Endothelial cell of umbilical vein (primary cell): ENCODE measurements at regions not wholly inside any gene's neighbourhood (a gene's known extent, or its start where the extent isn't known, plus 50 kb on each side); places are given as distances from the start of the nearest gene placed in this dataset.

Source experiments
- EZH2 ChIP-seq: IDR thresholded peaks from 2 replicates; pipeline ENCODE4 v1.6.1; 2012; ENCODE audit warnings: borderline replicate concordance, low read depth, mild to moderate bottlenecking, moderate library complexity, low read length, inconsistent platforms; ENCODE audit not compliant: severe bottlenecking
- GATA2 ChIP-seq: IDR thresholded peaks from 2 replicates; pipeline ENCODE4 v1.7.0; 2011; ENCODE audit warnings: low read depth, mild to moderate bottlenecking, moderate library complexity, mixed read lengths, low read length; ENCODE audit not compliant: insufficient read length, insufficient read depth
- MYC ChIP-seq: IDR thresholded peaks from one replicate; pipeline ENCODE4 v1.6.1; 2011; ENCODE audit warnings: mild to moderate bottlenecking, low read depth, low read length
- POLR2A ChIP-seq: IDR thresholded peaks from 2 replicates; pipeline ENCODE4 v1.6.1; 2012; ENCODE audit warnings: low read depth, mild to moderate bottlenecking, control low read depth, low read length
- POLR2AphosphoS5 ChIP-seq: IDR thresholded peaks from 2 replicates; pipeline ENCODE4 v1.6.1; 2012; ENCODE audit warnings: low read depth, mild to moderate bottlenecking, control low read depth, low read length, moderate library complexity; ENCODE audit not compliant: insufficient read depth
- TF ChIP-seq, protein P1 (sequence below), 2 donors: IDR thresholded peaks; 1 replicate in 1 of 2; 2 replicates in 1 of 2; pipeline ENCODE4 v1.5.1; 2011; ENCODE audit warnings: low read length in 2 of 2, mild to moderate bottlenecking in 2 of 2, moderate library complexity in 2 of 2, control low read depth in 1 of 2, inconsistent platforms in 1 of 2, low read depth in 1 of 2; ENCODE audit not compliant: insufficient read depth in 1 of 2; ENCODE audit errors: extremely low read depth in 1 of 2
- TF ChIP-seq, protein P2 (sequence below): IDR thresholded peaks from 2 replicates; pipeline ENCODE4 v1.6.1; 2011; ENCODE audit not compliant: insufficient read depth, insufficient read length

DNA sequence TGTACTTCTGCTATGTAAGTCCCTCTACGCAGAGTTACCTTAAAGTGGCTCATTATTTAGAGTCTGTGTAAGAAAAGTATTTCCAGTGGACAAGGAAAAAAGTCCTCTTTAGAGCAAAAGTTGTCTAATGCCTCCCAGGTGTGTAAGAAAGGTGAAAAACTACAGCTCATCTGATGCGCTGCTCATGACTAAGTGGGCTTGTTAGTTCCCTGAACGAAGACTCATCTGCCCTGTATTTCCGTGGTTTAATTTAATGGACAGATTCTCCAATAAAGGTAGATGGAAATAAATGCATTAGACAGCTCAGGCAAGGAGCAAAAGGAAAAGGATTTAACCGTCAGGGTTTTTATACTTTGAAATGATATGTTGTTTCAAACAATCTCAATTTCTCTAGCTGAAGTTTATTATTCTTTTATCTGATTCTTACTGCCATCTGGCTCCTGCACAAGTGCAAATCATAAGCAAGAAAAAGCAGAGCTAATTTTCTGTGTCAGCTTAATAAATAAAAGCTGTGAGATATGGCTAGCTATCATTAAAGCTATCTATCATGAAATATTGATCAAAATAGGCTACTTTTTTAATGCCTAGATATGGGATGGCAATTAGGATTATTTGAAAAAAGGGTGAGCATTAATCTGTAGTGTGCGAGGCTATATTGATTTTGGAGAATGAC lies 73.7 kb upstream of the PCDH9 start:
- TF ChIP-seq, protein P1, sequence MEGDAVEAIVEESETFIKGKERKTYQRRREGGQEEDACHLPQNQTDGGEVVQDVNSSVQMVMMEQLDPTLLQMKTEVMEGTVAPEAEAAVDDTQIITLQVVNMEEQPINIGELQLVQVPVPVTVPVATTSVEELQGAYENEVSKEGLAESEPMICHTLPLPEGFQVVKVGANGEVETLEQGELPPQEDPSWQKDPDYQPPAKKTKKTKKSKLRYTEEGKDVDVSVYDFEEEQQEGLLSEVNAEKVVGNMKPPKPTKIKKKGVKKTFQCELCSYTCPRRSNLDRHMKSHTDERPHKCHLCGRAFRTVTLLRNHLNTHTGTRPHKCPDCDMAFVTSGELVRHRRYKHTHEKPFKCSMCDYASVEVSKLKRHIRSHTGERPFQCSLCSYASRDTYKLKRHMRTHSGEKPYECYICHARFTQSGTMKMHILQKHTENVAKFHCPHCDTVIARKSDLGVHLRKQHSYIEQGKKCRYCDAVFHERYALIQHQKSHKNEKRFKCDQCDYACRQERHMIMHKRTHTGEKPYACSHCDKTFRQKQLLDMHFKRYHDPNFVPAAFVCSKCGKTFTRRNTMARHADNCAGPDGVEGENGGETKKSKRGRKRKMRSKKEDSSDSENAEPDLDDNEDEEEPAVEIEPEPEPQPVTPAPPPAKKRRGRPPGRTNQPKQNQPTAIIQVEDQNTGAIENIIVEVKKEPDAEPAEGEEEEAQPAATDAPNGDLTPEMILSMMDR (IDR thresholded peaks at IDR 0.05; ENCODE audit: extremely low read depth in 1 of 2, insufficient read depth in 1 of 2, low read depth in 1 of 2, low read length in 2 of 2): no peak
- TF ChIP-seq POLR2A (no peak), MYC (no peak), GATA2 (no peak), POLR2AphosphoS5 (no peak), EZH2 (no peak)
- TF ChIP-seq, protein P2, sequence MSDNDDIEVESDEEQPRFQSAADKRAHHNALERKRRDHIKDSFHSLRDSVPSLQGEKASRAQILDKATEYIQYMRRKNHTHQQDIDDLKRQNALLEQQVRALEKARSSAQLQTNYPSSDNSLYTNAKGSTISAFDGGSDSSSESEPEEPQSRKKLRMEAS: no peak
